DND-41 (cell line): ENCODE measurements at regions not wholly inside any gene's neighbourhood (a gene's known extent, or its start where the extent isn't known, plus 50 kb on each side); places are given as distances from the start of the nearest gene placed in this dataset.

Source experiments
- EZH2 ChIP-seq: IDR thresholded peaks from 3 replicates; pipeline ENCODE4 v1.6.1; 2012; ENCODE audit warnings: borderline replicate concordance, low read depth, mild to moderate bottlenecking, moderate library complexity, low read length, inconsistent platforms; ENCODE audit not compliant: severe bottlenecking
- TF ChIP-seq, protein P1 (sequence below): IDR thresholded peaks from 2 replicates; pipeline ENCODE4 v1.5.1; 2012; ENCODE audit warnings: borderline replicate concordance, low read length, moderate library complexity, mild to moderate bottlenecking; ENCODE audit not compliant: poor library complexity, severe bottlenecking; ENCODE audit errors: extremely low read depth

- TF ChIP-seq, protein P1, sequence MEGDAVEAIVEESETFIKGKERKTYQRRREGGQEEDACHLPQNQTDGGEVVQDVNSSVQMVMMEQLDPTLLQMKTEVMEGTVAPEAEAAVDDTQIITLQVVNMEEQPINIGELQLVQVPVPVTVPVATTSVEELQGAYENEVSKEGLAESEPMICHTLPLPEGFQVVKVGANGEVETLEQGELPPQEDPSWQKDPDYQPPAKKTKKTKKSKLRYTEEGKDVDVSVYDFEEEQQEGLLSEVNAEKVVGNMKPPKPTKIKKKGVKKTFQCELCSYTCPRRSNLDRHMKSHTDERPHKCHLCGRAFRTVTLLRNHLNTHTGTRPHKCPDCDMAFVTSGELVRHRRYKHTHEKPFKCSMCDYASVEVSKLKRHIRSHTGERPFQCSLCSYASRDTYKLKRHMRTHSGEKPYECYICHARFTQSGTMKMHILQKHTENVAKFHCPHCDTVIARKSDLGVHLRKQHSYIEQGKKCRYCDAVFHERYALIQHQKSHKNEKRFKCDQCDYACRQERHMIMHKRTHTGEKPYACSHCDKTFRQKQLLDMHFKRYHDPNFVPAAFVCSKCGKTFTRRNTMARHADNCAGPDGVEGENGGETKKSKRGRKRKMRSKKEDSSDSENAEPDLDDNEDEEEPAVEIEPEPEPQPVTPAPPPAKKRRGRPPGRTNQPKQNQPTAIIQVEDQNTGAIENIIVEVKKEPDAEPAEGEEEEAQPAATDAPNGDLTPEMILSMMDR: no peak
- TF ChIP-seq EZH2: no peak
Observed at GRCh38 chr17:77849239-77849638, 109.3 kb upstream of the TNRC6C start.
